HCT116 (cell line): ENCODE measurements at regions not wholly inside any gene's neighbourhood (a gene's known extent, or its start where the extent isn't known, plus 50 kb on each side); places are given as distances from the start of the nearest gene placed in this dataset.

Experiments used
- CEBPB ChIP-seq: IDR thresholded peaks from 2 replicates; pipeline ENCODE4 v1.6.1; 2012; ENCODE audit warnings: low read depth
- CTCF ChIP-seq, 3 experiments: fragments of 200-600 bp in 1 of 3; sonication (generic) in 1 of 3; IDR thresholded peaks in 2 of 3; conservative IDR thresholded peaks in 1 of 3; 2 replicates each; pipeline ENCODE4 v1.5.1; 2012 to 2017; ENCODE audit warnings: low read depth in 2 of 3, low read length in 2 of 3, antibody characterized with exemption in 1 of 3, borderline replicate concordance in 1 of 3, control low read depth in 1 of 3, mild to moderate bottlenecking in 1 of 3, mixed read lengths in 1 of 3, mixed run types in 1 of 3, moderate library complexity in 1 of 3; ENCODE audit not compliant: insufficient read depth in 1 of 3
- EZH2 ChIP-seq: fragments of 200-600 bp; sonication (generic); IDR thresholded peaks from 2 replicates; pipeline ENCODE4 v1.6.1; 2017; ENCODE audit warnings: antibody characterized with exemption, mixed run types
- RAD21 ChIP-seq: IDR thresholded peaks from 2 replicates; pipeline ENCODE4 v1.6.1; 2012; ENCODE audit warnings: low read depth, mild to moderate bottlenecking

DNA sequence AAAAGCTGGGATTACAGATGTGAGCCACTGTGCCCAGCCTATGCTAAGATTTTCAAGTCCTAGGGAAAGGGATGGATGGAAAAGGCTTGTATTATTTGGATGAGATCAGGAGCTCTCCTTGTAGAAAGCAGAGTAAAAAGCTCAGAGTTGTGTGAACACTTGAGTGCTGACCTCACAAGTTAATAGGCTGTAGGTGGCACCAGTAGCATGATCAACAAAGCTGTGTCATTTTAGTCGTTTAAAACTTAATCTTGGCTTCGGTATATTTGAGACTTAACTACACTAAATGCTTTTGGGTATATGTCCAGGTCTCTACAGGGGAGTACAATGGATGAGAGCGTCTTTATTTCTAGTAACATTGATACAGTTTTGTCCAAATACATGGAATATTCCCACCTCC, 264.2 kb downstream of the TMEM38B start:
- TF ChIP-seq EZH2 = no peak
- no peak for TF ChIP-seq CTCF (IDR thresholded peaks at IDR 0.05 in 2 of 3, conservative IDR thresholded peaks at IDR 0.05 in 1 of 3; ENCODE audit: borderline replicate concordance in 1 of 3, insufficient read depth in 1 of 3, low read depth in 2 of 3, low read length in 2 of 3)
- no peak for TF ChIP-seq CEBPB
- TF ChIP-seq RAD21 = no peak
